HUES64 (cell line): ENCODE measurements at regions not wholly inside any gene's neighbourhood (a gene's known extent, or its start where the extent isn't known, plus 50 kb on each side); places are given as distances from the start of the nearest gene placed in this dataset.

Experiments
- H3K27ac ChIP-seq: 2 replicates; pipeline ENCODE4 v1.7.0; 2013; ENCODE audit warnings: low read depth, low read length, inconsistent platforms
- H3K27me3 ChIP-seq: 2 replicates; pipeline ENCODE4 v1.6.1; 2013; ENCODE audit warnings: mild to moderate bottlenecking, low read length; ENCODE audit not compliant: insufficient read depth
- H3K36me3 ChIP-seq: 2 replicates; pipeline ENCODE4 v1.6.1; 2013; ENCODE audit warnings: mild to moderate bottlenecking, low read length; ENCODE audit not compliant: insufficient read depth
- H3K4me1 ChIP-seq: 2 replicates; pipeline ENCODE4 v1.6.1; 2013; ENCODE audit warnings: mild to moderate bottlenecking, low read length, moderate library complexity; ENCODE audit not compliant: insufficient read depth
- H3K4me3 ChIP-seq: 2 replicates; pipeline ENCODE4 v1.5.1; 2013; ENCODE audit warnings: mild to moderate bottlenecking, low read length, moderate library complexity
- H3K9ac ChIP-seq: 2 replicates; pipeline ENCODE4 v1.6.1; 2013; ENCODE audit warnings: mild to moderate bottlenecking, low read depth, low read length
- H3K9me3 ChIP-seq: 2 replicates; pipeline ENCODE4 v1.6.1; 2013; ENCODE audit warnings: low read depth, low read length; ENCODE audit not compliant: insufficient read depth
- WGBS: fragments of 150-250, 120-280 bp; methylation state at CpG from one replicate; pipeline ENCODE4 v1.1.7; 2013; ENCODE audit warnings: missing lambda C conversion rate; 5-methylcytosine and 5-hydroxymethylcytosine counted together

DNA sequence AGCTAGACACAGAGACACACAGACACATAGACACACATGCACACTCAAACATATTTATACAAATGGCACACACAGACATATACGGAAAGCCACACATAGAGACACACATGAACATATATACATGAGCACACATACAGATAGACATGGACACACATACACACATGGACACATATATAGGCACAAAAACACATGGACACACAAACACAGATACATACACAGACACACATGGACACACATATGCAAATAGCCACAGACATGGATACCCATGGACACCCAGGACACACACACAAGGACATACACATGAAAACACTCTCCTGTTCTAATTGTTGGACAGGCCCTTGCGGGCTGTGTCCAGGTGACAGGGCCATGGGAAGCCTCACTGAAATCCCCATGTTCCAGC lies 160.1 kb downstream of the IRS1 start:
- Histone ChIP-seq H3K9ac (no peak overlapping the region), H3K27ac (no peak overlapping the region), H3K4me3 (no peak overlapping the region), H3K27me3 (no peaks in the 10 kb centered on the region), H3K4me1 (no peaks in the 10 kb centered on the region), H3K36me3 (no peaks in the 10 kb centered on the region), H3K9me3 (peaks cover 10% of the 10 kb centered on the region; the same call in 1 of the 2 replicates)
- WGBS, result 92% methylated on average over 2 of the region's 2 CpGs

GRCh38 chr2:226638576-226638975 lies 161.0 kb downstream of the IRS1 start:
- Histone ChIP-seq H3K9ac (no peak overlapping the region), H3K27ac (no peak overlapping the region), H3K4me1 (no peaks in the 10 kb centered on the region), H3K4me3 (no peak overlapping the region), H3K36me3 (no peaks in the 10 kb centered on the region), H3K27me3 (no peaks in the 10 kb centered on the region), H3K9me3 (peaks cover 10% of the 10 kb centered on the region; the same call in 1 of the 2 replicates)
- WGBS, result 94% methylated on average over 9 of the region's 9 CpGs

DNA sequence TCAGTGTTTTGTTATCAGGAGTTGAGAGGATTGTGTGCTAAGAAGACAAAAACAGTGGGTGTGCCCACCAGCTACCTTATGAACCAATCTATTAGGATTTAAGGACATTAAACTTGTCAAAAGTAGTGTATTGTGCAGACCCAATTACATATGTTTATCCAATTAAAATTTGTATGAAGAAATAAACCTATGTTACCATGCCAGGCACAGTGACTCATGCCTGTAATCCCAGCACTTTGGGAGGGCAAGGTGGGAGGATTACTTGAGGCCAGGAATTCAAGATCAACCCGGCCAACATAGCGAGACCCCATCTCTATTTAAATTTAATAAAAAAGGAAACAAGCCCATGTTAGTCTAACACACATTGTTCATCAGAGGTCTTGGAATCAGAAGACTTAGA lies 162.2 kb downstream of the IRS1 start:
- H3K9ac ChIP-seq, result no peak overlapping the region
- H3K27ac ChIP-seq, result no peak overlapping the region
- H3K9me3 ChIP-seq, result peaks cover 10% of the 10 kb centered on the region; the same call in 1 of the 2 replicates
- no peak overlapping the region for H3K4me3 ChIP-seq
- H3K27me3 ChIP-seq, result no peaks in the 10 kb centered on the region
- no peaks in the 10 kb centered on the region for H3K36me3 ChIP-seq
- 100% methylated on average over 2 of the region's 2 CpGs for WGBS
- H3K4me1 ChIP-seq, result no peaks in the 10 kb centered on the region

DNA sequence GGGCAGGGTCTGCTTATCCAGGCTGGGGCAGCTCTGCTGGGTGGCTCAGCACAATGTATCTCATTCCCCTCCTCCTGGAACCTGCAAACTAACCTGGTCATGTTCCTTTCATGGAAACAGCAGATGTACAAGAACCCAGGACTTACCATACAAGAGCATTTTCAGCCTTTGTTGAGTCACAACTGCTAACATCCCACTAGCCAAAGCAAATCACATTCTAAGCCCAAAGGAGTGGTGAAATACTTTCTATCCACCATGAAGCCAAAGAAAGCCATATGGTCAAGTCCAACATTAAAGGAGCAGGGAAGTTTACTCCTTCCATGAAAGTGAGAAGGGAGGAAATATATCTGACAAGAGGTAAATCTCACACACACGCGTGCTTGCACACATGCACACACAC lies 163.0 kb downstream of the IRS1 start:
- Histone ChIP-seq H3K27ac (no peak overlapping the region), H3K4me3 (no peak overlapping the region), H3K27me3 (no peaks in the 10 kb centered on the region), H3K4me1 (no peaks in the 10 kb centered on the region), H3K9me3 (peaks cover 10% of the 10 kb centered on the region; the same call in 1 of the 2 replicates), H3K36me3 (no peaks in the 10 kb centered on the region), H3K9ac (no peak overlapping the region)
- WGBS, result no CpG with 5 or more reads among the region's 2 CpGs

- peaks cover 5% of the 10 kb centered on the region; the same call in 1 of the 2 replicates for H3K9me3 ChIP-seq
- 90% methylated on average over 3 of the region's 4 CpGs for WGBS
- H3K27me3 ChIP-seq, result no peaks in the 10 kb centered on the region
- H3K4me1 ChIP-seq, result no peaks in the 10 kb centered on the region
- no peak overlapping the region for H3K4me3 ChIP-seq
- no peak overlapping the region for H3K9ac ChIP-seq
- no peak overlapping the region for H3K27ac ChIP-seq
- no peaks in the 10 kb centered on the region for H3K36me3 ChIP-seq
Observed at GRCh38 chr2:226634943-226635604, 164.5 kb downstream of the IRS1 start.

GRCh38 chr2:226631671-226632070 lies 167.9 kb downstream of the IRS1 start:
- WGBS, result 94% methylated on average over 6 of the region's 6 CpGs
- no peaks in the 10 kb centered on the region for H3K9me3 ChIP-seq
- no peaks in the 10 kb centered on the region for H3K27me3 ChIP-seq
- H3K4me3 ChIP-seq, result no peak overlapping the region
- no peaks in the 10 kb centered on the region for H3K4me1 ChIP-seq
- no peak overlapping the region for H3K27ac ChIP-seq
- H3K36me3 ChIP-seq, result no peaks in the 10 kb centered on the region
- no peak overlapping the region for H3K9ac ChIP-seq

GRCh38 chr2:226631187-226631586 lies 168.4 kb downstream of the IRS1 start:
- H3K9ac ChIP-seq, result no peak overlapping the region
- WGBS, result 91% methylated on average over 3 of the region's 3 CpGs
- H3K4me1 ChIP-seq, result no peaks in the 10 kb centered on the region
- no peak overlapping the region for H3K27ac ChIP-seq
- no peaks in the 10 kb centered on the region for H3K36me3 ChIP-seq
- H3K27me3 ChIP-seq, result no peaks in the 10 kb centered on the region
- H3K4me3 ChIP-seq, result no peak overlapping the region
- no peaks in the 10 kb centered on the region for H3K9me3 ChIP-seq

DNA sequence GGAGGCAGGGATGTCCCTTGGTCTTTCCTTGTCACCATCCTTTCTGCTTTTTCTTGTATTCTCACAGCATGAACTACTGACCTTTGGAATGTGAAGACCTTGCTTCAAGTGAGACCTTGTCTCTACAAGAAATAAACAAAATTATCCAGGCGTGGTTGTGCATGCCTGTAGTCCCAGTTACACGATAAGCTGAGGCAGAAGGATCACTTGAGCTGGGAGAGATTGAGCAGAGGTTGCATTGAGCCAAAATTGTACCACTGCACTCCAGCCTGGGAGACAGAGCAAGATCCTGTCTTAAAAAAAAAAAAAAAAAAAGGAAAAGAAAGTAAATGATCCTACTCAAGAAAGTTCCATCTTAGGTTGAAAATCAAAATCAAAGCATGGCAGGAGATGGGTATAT lies 173.7 kb downstream of the IRS1 start:
- Histone ChIP-seq H3K27me3 (no peaks in the 10 kb centered on the region), H3K4me3 (no peak overlapping the region), H3K27ac (no peak overlapping the region), H3K36me3 (no peaks in the 10 kb centered on the region), H3K9me3 (no peaks in the 10 kb centered on the region), H3K4me1 (no peaks in the 10 kb centered on the region), H3K9ac (no peak overlapping the region)
- 90% methylated on average over 2 of the region's 2 CpGs for WGBS

GRCh38 chr2:226623587-226624368 lies 175.8 kb downstream of the IRS1 start:
- Histone ChIP-seq H3K4me3 (no peak overlapping the region), H3K9ac (no peak overlapping the region), H3K27ac (no peak overlapping the region), H3K27me3 (no peaks in the 10 kb centered on the region), H3K9me3 (no peaks in the 10 kb centered on the region), H3K36me3 (no peaks in the 10 kb centered on the region), H3K4me1 (no peaks in the 10 kb centered on the region)
- WGBS, result 77% methylated on average over 9 of the region's 13 CpGs

DNA sequence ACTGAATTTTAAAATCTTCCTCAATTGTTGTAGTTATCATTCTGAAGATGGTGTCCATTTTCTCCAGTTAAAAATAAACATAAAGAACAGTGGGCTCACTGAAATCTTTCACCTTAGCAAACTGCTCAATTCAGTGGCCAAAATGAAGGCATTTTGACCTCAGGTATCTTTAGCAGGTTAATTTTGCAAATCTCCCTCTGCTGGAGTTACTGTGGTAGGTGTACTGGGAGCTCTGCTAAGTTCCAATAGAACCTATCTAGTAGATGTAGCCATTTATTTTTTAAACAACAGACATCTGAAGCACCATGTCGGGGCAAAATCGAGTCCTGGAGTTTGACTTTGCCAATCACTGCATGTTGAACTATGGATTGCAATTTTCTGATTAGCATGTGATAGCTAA lies 177.1 kb downstream of the IRS1 start:
- no peak overlapping the region for H3K27ac ChIP-seq
- no peaks in the 10 kb centered on the region for H3K4me1 ChIP-seq

GRCh38 chr2:226620176-226620575 lies 179.4 kb downstream of the IRS1 start:
- Histone ChIP-seq H3K27me3 (no peaks in the 10 kb centered on the region), H3K9ac (no peak overlapping the region), H3K9me3 (no peaks in the 10 kb centered on the region), H3K4me1 (no peaks in the 10 kb centered on the region), H3K36me3 (no peaks in the 10 kb centered on the region), H3K4me3 (no peak overlapping the region), H3K27ac (no peak overlapping the region)
- 96% methylated on average over 3 of the region's 3 CpGs for WGBS

More for the DNA sequence above, 177.1 kb downstream of the IRS1 start:
- Histone ChIP-seq H3K4me3 (no peak overlapping the region), H3K9ac (no peak overlapping the region), H3K36me3 (no peaks in the 10 kb centered on the region), H3K27me3 (no peaks in the 10 kb centered on the region), H3K9me3 (no peaks in the 10 kb centered on the region)
- 79% methylated on average over 2 of the region's 2 CpGs for whole genome bisulfite sequencing
